Heart left ventricle (tissue), 13 donors: ENCODE measurements at regions not wholly inside any gene's neighbourhood (a gene's known extent, or its start where the extent isn't known, plus 50 kb on each side); places are given as distances from the start of the nearest gene placed in this dataset.

Source experiments
- POLR2A ChIP-seq, 2 donors: fragments of 450-650 bp; IDR thresholded peaks; one replicate each; pipeline ENCODE4 v1.6.1; 2017; ENCODE audit warnings: antibody characterized with exemption in 2 of 2, mild to moderate bottlenecking in 2 of 2, moderate library complexity in 2 of 2
- TF ChIP-seq, protein P1 (sequence below), 12 donors: fragments of 200-600 bp; sonication (generic) in 4 of 12; IDR thresholded peaks; one replicate each; pipeline versions ENCODE4 v1.5.0 to v1.8.0; 2018 to 2022; ENCODE audit warnings: antibody characterized with exemption in 12 of 12, mild to moderate bottlenecking in 5 of 12
- donor health status: ischemic (EF 13 %, LVEDD 7.1; RV severe dilation, severe dysfunction).
- donor health status: DM: no; HTN: yes; CAD: no.
- donor health status: DM: no; HTN: no; CAD: no.
- donor health status: ischemic (EF 25% LVEDD 6.9; RV normal size, moderate dysfunction).
- donor health status: ischemic (EF 25% LVEDD 5.7; RV mildly dilated, moderate dysfunction).
- donor health status: ischemic (EF 35%, LVEDD 5.7; RV mildly dilated, moderate dysfunction).
- donor health status: nonischemic (EF 11% LVEDD 7.7; RV severe dilation, severe dysfunction).
- donor health status: DM: yes; HTN: yes; CAD: no.
- donor health status: PGD.
- donor health status: ischemic (EF 29% LVEDD 5.4; RV normal size, mild dysfunction).
- donor health status: nonischemic (EF 23%, LVEDD 6.1; RV moderate dilation, normal function).

- TF ChIP-seq, protein P1, sequence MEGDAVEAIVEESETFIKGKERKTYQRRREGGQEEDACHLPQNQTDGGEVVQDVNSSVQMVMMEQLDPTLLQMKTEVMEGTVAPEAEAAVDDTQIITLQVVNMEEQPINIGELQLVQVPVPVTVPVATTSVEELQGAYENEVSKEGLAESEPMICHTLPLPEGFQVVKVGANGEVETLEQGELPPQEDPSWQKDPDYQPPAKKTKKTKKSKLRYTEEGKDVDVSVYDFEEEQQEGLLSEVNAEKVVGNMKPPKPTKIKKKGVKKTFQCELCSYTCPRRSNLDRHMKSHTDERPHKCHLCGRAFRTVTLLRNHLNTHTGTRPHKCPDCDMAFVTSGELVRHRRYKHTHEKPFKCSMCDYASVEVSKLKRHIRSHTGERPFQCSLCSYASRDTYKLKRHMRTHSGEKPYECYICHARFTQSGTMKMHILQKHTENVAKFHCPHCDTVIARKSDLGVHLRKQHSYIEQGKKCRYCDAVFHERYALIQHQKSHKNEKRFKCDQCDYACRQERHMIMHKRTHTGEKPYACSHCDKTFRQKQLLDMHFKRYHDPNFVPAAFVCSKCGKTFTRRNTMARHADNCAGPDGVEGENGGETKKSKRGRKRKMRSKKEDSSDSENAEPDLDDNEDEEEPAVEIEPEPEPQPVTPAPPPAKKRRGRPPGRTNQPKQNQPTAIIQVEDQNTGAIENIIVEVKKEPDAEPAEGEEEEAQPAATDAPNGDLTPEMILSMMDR (IDR thresholded peaks at IDR 0.05), result no peak
- no peak for TF ChIP-seq POLR2A (IDR thresholded peaks at IDR 0.05)
Observed at GRCh38 chr4:54946741-54947140, 178.7 kb downstream of the KDR start.
